T-cell (primary cell): ENCODE measurements at regions not wholly inside any gene's neighbourhood (a gene's known extent, or its start where the extent isn't known, plus 50 kb on each side); places are given as distances from the start of the nearest gene placed in this dataset.
"Not testable (repeated sequence)": the region's sequence is repeated elsewhere in the genome, so short reads cannot be mapped to it uniquely, and the experiment has no call there.

Experiments
- ATAC-seq, 4 experiments: fragments of 200-7000 bp in 3 of 4; fragments of 150-1000 bp in 1 of 4; cut with Tn5 transposase; replicated peaks in 1 of 4; 1 replicate in 3 of 4; 2 replicates in 1 of 4; pipeline ENCODE4 v1.10.0; 2021; ENCODE audit warnings: moderate library complexity in 3 of 4, mild to moderate bottlenecking in 2 of 4, moderate number of reproducible peaks in 1 of 4
- CTCF ChIA-PET, 2 donors: fragments of 300-600 bp; sonication (Branson Sonifier 250); formaldehyde crosslinking; loops; one replicate each; lab custom pipeline; 2022; ENCODE audit warnings: antibody characterized with exemption in 2 of 2; lab: Charles Lee
- POLR2A ChIA-PET, 2 donors: fragments of 300-600 bp; sonication (Branson Sonifier 250); formaldehyde crosslinking; loops; one replicate each; lab custom pipeline; 2022; ENCODE audit warnings: antibody characterized with exemption in 2 of 2; lab: Charles Lee
- DNase-seq, 35 experiments: peaks; one replicate each; pipeline versions ENCODE4 v3.0.0 to v3.0.0-alpha.2; 2013 to 2023
- H3K27ac ChIP-seq: one replicate; pipeline ENCODE4 v1.5.1; 2013; ENCODE audit warnings: low read length
- H3K27me3 ChIP-seq, 2 experiments: replicated peaks in 1 of 2; 1 replicate in 1 of 2; 2 replicates in 1 of 2; pipeline versions ENCODE4 v1.6.1 to v1.7.0; 2013; ENCODE audit warnings: low read length in 1 of 2, mixed read lengths in 1 of 2; ENCODE audit not compliant: control insufficient read depth in 2 of 2, insufficient read depth in 2 of 2; ENCODE audit errors: extremely low read depth in 1 of 2
- H3K36me3 ChIP-seq, 2 donors: 1 replicate in 1 of 2; 2 replicates in 1 of 2; pipeline versions ENCODE4 v1.6.1 to v1.7.0; 2013; ENCODE audit warnings: low read length in 1 of 2; ENCODE audit not compliant: control insufficient read depth in 2 of 2, insufficient read depth in 1 of 2; ENCODE audit errors: extremely low read depth in 1 of 2
- H3K4me1 ChIP-seq, 2 experiments: 1 replicate in 1 of 2; 2 replicates in 1 of 2; pipeline versions ENCODE4 v1.6.1 to v1.7.0; 2013; ENCODE audit warnings: low read length in 2 of 2, mixed read lengths in 1 of 2; ENCODE audit not compliant: insufficient read depth in 2 of 2, control insufficient read depth in 1 of 2; ENCODE audit errors: extremely low read depth in 1 of 2
- H3K4me3 ChIP-seq, 2 donors: 1 replicate in 1 of 2; 2 replicates in 1 of 2; pipeline versions ENCODE4 v1.5.1 to v1.7.0; 2013; ENCODE audit warnings: mild to moderate bottlenecking in 2 of 2, low read length in 1 of 2, moderate library complexity in 1 of 2; ENCODE audit not compliant: control insufficient read depth in 1 of 2; ENCODE audit errors: extremely low read depth in 1 of 2
- H3K9me3 ChIP-seq: 2 replicates; pipeline ENCODE4 v1.7.0; 2013
- H3K27ac Mint-ChIP-seq, 2 donors: one replicate each; pipeline ENCODE4 v1.8.0; 2020 to 2021; ENCODE audit warnings: mild to moderate bottlenecking in 2 of 2, mixed read lengths in 2 of 2
- H3K27me3 Mint-ChIP-seq, 2 donors: one replicate each; pipeline ENCODE4 v1.8.0; 2021 to 2022; ENCODE audit warnings: mixed read lengths in 2 of 2
- H3K36me3 Mint-ChIP-seq: one replicate; pipeline ENCODE4 v1.8.0; 2021; ENCODE audit warnings: mixed read lengths
- H3K4me1 Mint-ChIP-seq, 3 donors: one replicate each; pipeline ENCODE4 v1.8.0; 2020 to 2022; ENCODE audit warnings: mixed read lengths in 3 of 3, mild to moderate bottlenecking in 1 of 3
- H3K4me3 Mint-ChIP-seq, 3 donors: one replicate each; pipeline ENCODE4 v1.8.0; 2020 to 2022; ENCODE audit warnings: mild to moderate bottlenecking in 3 of 3, mixed read lengths in 3 of 3, moderate library complexity in 3 of 3
- H3K9me3 Mint-ChIP-seq, 3 donors: one replicate each; pipeline ENCODE4 v1.8.0; 2020 to 2022; ENCODE audit warnings: mixed read lengths in 3 of 3
- WGBS: methylation state at CpG from one replicate; pipeline ENCODE4 v1.1.5; 2013; ENCODE audit warnings: missing lambda C conversion rate; ENCODE audit not compliant: insufficient coverage; 5-methylcytosine and 5-hydroxymethylcytosine counted together

DNA sequence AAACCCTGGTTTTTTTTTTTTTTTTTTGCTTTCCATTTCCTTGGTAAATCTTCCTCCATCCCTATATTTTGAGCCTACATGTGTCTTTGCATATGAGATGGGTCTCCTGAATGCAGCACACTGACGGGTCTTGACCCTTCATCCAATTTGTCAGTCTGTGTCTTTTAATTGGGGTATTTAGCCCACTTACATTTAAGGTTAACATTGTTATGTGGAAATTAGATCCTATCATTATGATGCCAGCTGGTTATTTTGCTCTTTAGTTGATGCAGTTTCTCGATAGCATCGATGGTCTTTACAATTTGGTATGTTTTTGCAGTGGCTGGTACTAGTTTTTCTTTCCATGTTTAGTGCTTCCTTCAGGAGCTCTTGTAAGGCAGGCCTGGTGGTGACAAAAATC lies 603.2 kb upstream of the MAP3K7 start:
- H3K4me1 Mint-ChIP-seq, DNase-seq, POLR2A ChIA-PET, H3K27me3 Mint-ChIP-seq, H3K27me3 ChIP-seq, H3K4me3 Mint-ChIP-seq, H3K9me3 ChIP-seq, H3K4me3 ChIP-seq, CTCF ChIA-PET, H3K4me1 ChIP-seq, H3K36me3 ChIP-seq, H3K36me3 Mint-ChIP-seq, H3K27ac ChIP-seq, ATAC-seq, H3K27ac Mint-ChIP-seq: not testable (repeated sequence)
- no CpG with 5 or more reads among the region's 3 CpGs for WGBS
- H3K9me3 Mint-ChIP-seq = peaks cover 5 to 24% (median 14%) of the 10 kb centered on the region in 3 donors

DNA sequence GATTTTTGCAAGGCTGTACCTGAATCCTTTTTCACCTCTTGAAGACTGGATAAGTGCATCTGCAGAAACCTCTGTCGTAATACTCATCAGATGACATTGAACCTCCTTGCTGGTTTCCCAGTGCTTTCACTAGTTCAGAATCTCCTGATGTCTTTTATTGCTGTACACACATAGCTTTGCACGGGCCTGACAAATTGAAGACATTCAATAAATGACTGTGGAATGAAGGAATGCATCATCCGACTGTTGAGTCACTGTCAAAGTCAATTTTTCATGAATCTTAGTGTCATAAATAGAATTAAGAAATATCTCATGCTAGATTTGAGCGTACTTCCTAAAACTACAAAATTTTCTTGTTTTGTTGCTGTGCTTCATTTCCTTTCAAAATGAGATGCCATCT lies 598.2 kb upstream of the MAP3K7 start:
- no CpG with 5 or more reads among the region's 4 CpGs for WGBS
- Mint-ChIP-seq H3K36me3 (no peaks in the 10 kb centered on the region), H3K4me1 (no peaks in the 10 kb centered on the region), H3K27me3 (no peaks in the 10 kb centered on the region), H3K27ac (no peak overlapping the region), H3K9me3 (peaks cover 8 to 19% (median 14%) of the 10 kb centered on the region in 3 donors), H3K4me3 (no peak overlapping the region)
- ATAC-seq (no peak), DNase-seq (no peak)
- no peaks in the 10 kb centered on the region for H3K36me3 ChIP-seq
- CTCF ChIA-PET = no interaction called here
- no peaks in the 10 kb centered on the region for H3K27me3 ChIP-seq
- no peak overlapping the region for H3K4me3 ChIP-seq
- POLR2A ChIA-PET = no interaction called here
- no peaks in the 10 kb centered on the region for H3K4me1 ChIP-seq
- no peak overlapping the region for H3K27ac ChIP-seq
- no peaks in the 10 kb centered on the region for H3K9me3 ChIP-seq

DNA sequence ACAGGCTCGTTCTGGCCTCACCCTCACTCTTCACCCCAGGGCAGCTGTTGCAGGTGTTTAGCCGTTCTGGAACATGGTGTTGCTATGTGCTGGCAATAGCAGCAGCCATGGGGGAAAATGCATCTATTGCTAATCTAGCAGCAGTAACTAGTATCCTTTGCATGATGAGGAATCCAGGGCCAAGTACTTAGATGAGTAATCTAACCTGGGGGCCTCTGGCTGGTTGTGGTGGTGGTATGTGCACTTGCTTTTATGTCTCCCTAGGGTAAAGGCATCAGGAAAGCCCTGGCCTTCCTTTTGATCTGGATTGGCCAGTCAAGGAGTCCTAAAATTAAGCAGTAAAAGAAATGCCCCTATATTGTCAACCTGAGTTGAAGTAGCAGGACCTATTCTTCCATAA lies 594.5 kb upstream of the MAP3K7 start:
- Histone ChIP-seq H3K27me3 (no peaks in the 10 kb centered on the region), H3K27ac (no peak overlapping the region), H3K36me3 (no peaks in the 10 kb centered on the region), H3K4me1 (no peaks in the 10 kb centered on the region), H3K4me3 (no peak overlapping the region), H3K9me3 (no peaks in the 10 kb centered on the region)
- no peak overlapping the region for H3K4me3 Mint-ChIP-seq
- no peaks in the 10 kb centered on the region for H3K36me3 Mint-ChIP-seq
- CTCF ChIA-PET = no interaction called here
- no peak for ATAC-seq
- POLR2A ChIA-PET = no interaction called here
- WGBS = no CpG with 5 or more reads among the region's 2 CpGs
- no peaks in the 10 kb centered on the region for H3K27me3 Mint-ChIP-seq
- DNase-seq = no peak
- peaks cover 4 to 14% (median 4%) of the 10 kb centered on the region in 3 donors for H3K9me3 Mint-ChIP-seq
- no peaks in the 10 kb centered on the region for H3K4me1 Mint-ChIP-seq
- no peak overlapping the region for H3K27ac Mint-ChIP-seq

DNA sequence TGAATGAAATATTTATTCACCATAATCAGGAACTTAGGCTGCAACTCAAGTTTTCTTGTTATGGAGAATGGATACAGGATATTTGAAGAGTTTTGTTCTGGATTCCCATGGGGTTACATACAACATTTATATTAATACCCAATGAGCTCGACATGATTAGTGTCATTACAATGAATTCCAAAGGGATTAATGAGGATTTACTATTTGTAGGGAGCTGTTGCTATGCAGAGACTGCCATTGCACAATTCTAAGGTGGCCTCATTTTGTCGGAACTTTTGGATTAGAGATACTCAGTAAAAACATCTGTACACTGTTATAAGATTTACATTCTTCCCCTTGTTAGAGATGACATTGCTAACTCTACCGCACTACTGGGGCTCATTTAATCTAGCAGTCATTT lies 586.8 kb upstream of the MAP3K7 start:
- DNase-seq = no peak
- H3K4me3 Mint-ChIP-seq = no peak overlapping the region

DNA sequence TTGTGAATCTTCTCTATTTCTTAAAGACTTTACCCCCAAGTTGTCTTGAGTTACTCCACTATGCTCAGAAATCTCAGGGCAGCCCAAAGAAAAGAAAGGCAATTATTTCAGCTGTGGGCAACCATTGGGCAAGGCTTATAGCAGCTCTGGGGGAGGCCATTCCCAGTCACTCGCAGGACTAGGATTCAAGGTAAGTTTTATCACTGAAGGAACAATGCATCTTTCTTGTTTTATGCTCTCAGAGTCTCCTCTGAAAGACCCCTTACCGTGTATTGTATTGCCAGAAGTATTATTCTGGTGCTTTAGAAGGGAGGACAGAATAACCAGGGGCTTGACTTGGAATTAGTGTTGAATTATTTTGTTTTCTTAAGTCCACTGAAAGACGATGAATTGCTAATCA lies 586.3 kb upstream of the MAP3K7 start:
- H3K4me1 Mint-ChIP-seq = no peaks in the 10 kb centered on the region

More for the DNA sequence above, 586.8 kb upstream of the MAP3K7 start:
- Mint-ChIP-seq H3K27ac (no peak overlapping the region), H3K9me3 (no peaks in the 10 kb centered on the region), H3K36me3 (no peaks in the 10 kb centered on the region), H3K27me3 (no peaks in the 10 kb centered on the region), H3K4me1 (no peaks in the 10 kb centered on the region)
- ATAC-seq = no peak
- H3K9me3 ChIP-seq = no peaks in the 10 kb centered on the region
- POLR2A ChIA-PET = no interaction called here
- no peaks in the 10 kb centered on the region for H3K36me3 ChIP-seq
- no peak overlapping the region for H3K27ac ChIP-seq
- H3K27me3 ChIP-seq = no peaks in the 10 kb centered on the region
- no CpG with 5 or more reads among the region's 3 CpGs for WGBS
- no peaks in the 10 kb centered on the region for H3K4me1 ChIP-seq
- CTCF ChIA-PET = no interaction called here
- no peak overlapping the region for H3K4me3 ChIP-seq

DNA sequence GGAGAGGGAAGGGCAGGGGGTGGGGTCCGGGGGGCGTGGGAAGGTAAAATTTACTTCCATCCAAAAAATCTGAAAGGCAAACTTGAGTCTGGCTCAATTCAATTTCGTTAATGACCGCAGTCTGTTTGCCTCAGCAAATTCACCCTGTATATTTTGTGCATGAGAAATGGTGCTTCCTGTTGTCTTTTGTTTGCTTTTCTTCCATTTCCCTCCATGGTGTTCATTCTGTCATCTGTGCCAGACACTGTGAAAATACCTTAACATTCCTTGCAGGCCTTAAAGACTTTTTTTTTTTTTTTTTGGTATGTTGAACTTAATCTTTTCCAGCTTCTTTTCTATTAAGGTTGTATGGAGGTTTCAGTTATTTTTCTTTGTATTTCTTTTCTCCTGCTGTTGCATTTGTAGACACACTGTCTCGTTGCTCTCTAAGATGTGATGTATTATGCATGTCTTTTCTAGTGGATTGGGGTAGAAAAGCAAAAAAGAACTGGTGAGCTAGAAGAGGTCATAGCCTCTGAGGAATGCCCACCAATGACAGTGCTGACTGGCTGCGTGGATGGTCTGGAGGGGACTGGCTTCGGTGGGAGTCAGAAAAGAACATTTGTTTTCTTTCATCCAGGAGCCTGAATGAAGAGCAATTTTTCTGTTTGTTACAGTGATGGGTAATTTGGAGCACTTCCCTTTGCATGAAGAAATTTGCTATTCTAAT lies 585.0 kb upstream of the MAP3K7 start:
- no peak for DNase-seq
- no peaks in the 10 kb centered on the region for H3K36me3 ChIP-seq
- Mint-ChIP-seq H3K27ac (no peak overlapping the region), H3K4me1 (no peaks in the 10 kb centered on the region), H3K27me3 (no peaks in the 10 kb centered on the region), H3K36me3 (no peaks in the 10 kb centered on the region), H3K4me3 (no peak overlapping the region), H3K9me3 (no peaks in the 10 kb centered on the region)
- H3K4me1 ChIP-seq = no peaks in the 10 kb centered on the region
- H3K27ac ChIP-seq = no peak overlapping the region
- POLR2A ChIA-PET = no interaction called here
- H3K27me3 ChIP-seq = no peaks in the 10 kb centered on the region
- whole genome bisulfite sequencing = 56% methylated on average over 2 of the region's 7 CpGs
- no peak overlapping the region for H3K4me3 ChIP-seq
- CTCF ChIA-PET = no interaction called here
- H3K9me3 ChIP-seq = no peaks in the 10 kb centered on the region
- ATAC-seq = no peak

More for the DNA sequence above, 586.3 kb upstream of the MAP3K7 start:
- DNase-seq (no peak), ATAC-seq (no peak)
- no peaks in the 10 kb centered on the region for H3K36me3 ChIP-seq
- WGBS = 100% methylated on average over 1 of the region's 3 CpGs
- no peaks in the 10 kb centered on the region for H3K9me3 ChIP-seq
- H3K9me3 Mint-ChIP-seq = no peaks in the 10 kb centered on the region
- no peaks in the 10 kb centered on the region for H3K36me3 Mint-ChIP-seq
- POLR2A ChIA-PET = no interaction called here
- H3K4me3 Mint-ChIP-seq = no peak overlapping the region
- H3K27me3 Mint-ChIP-seq = no peaks in the 10 kb centered on the region
- no peak overlapping the region for H3K4me3 ChIP-seq
- CTCF ChIA-PET = no interaction called here
- H3K27ac ChIP-seq = no peak overlapping the region
- no peaks in the 10 kb centered on the region for H3K27me3 ChIP-seq
- H3K4me1 ChIP-seq = no peaks in the 10 kb centered on the region
- no peak overlapping the region for H3K27ac Mint-ChIP-seq

DNA sequence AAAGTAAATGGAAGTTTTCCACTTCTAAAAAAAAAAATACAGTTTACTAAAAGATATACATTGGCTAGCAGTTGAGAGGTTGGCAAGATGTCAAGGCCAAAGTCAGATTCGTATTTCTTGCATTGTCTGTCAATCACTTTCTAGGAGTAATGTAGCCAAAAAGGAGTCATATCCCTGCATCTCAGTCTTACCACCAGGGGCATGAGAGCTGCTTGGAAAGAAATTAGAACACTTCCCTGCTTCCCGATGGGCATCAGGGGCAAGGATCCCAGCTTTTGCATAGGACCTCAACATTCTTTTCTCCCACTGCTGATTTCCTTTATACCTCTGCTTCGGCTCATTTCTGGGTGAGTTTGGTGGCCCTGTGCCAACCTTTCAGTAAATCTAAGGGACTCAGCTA lies 581.0 kb upstream of the MAP3K7 start:
- POLR2A ChIA-PET = no interaction called here
- DNase-seq = no peak
- Histone ChIP-seq H3K4me3 (no peak overlapping the region), H3K4me1 (no peaks in the 10 kb centered on the region), H3K36me3 (no peaks in the 10 kb centered on the region), H3K9me3 (no peaks in the 10 kb centered on the region), H3K27me3 (no peaks in the 10 kb centered on the region), H3K27ac (no peak overlapping the region)
- CTCF ChIA-PET = no interaction called here
- ATAC-seq = no peak
- Mint-ChIP-seq H3K27ac (no peak overlapping the region), H3K4me3 (no peak overlapping the region), H3K9me3 (no peaks in the 10 kb centered on the region), H3K36me3 (no peaks in the 10 kb centered on the region), H3K4me1 (no peaks in the 10 kb centered on the region), H3K27me3 (no peaks in the 10 kb centered on the region)
- no CpG with 5 or more reads among the region's 3 CpGs for WGBS
